HepG2 (cell line): ENCODE measurements at regions not wholly inside any gene's neighbourhood (a gene's known extent, or its start where the extent isn't known, plus 50 kb on each side); places are given as distances from the start of the nearest gene placed in this dataset.

Experiments
- RNF2 ChIP-seq: fragments of 450-650 bp; conservative IDR thresholded peaks from 2 replicates; pipeline ENCODE4 v1.6.1; 2016; ENCODE audit warnings: low read depth
- ZFX ChIP-seq: sonication (generic); formaldehyde crosslinking; IDR thresholded peaks from 2 replicates; pipeline ENCODE4 v1.4.0; 2020; ENCODE audit warnings: mild to moderate bottlenecking, low read depth, missing genetic modification reagents, moderate library complexity
- ZNF276 ChIP-seq: sonication (generic); formaldehyde crosslinking; IDR thresholded peaks from 2 replicates; pipeline ENCODE4 v1.4.0; 2020; ENCODE audit warnings: mild to moderate bottlenecking, low read depth, missing genetic modification reagents
- ZNF644 ChIP-seq: IDR thresholded peaks from 2 replicates; pipeline ENCODE4 v1.6.1; 2016; ENCODE audit warnings: low read depth
- ZNF878 ChIP-seq: sonication (generic); formaldehyde crosslinking; IDR thresholded peaks from 2 replicates; pipeline ENCODE4 v1.8.1; 2023; ENCODE audit warnings: mild to moderate bottlenecking, missing genetic modification reagents, moderate library complexity

- TF ChIP-seq ZFX (CRISPR knock-in tag) = 0 out of 2 replicates have a peak, but pooled peaks have one; percentile 15
- no peak for TF ChIP-seq ZNF644 (CRISPR knock-in tag)
- TF ChIP-seq RNF2 = no peak
- TF ChIP-seq ZNF878 = no peak
- TF ChIP-seq ZNF276 (CRISPR knock-in tag) = no peak
Observed at GRCh38 chr2:216583147-216583546, 50.1 kb upstream of the IGFBP2 start (continued).
